ENCODE measurements at regions not wholly inside any gene's neighbourhood (a gene's known extent, or its start where the extent isn't known, plus 50 kb on each side); places are given as distances from the start of the nearest gene placed in this dataset.
"Not testable (repeated sequence)": the region's sequence is repeated elsewhere in the genome, so short reads cannot be mapped to it uniquely, and the experiment has no call there.

DNA sequence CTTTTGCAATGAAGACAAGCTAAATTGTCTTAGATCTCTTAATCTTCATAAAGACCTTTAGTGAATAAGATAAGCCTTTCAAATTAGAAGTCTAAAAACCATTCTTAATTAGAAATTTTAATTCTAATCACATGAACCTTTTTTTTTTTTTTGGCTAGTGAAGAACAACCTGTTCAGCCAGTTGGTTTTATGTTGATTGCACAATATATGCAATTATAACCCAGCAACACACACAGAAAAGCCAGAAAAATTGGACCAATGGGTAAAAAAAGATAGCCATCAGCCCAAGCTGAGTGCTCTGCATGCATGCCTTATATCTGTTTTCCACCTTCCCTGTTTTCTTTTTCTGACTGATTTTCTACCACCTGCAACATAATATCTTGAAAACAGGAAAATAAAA is 252.2 kb downstream of the SYT10 start:
- DNase-seq (ENCODE audit: low spot score): no peak

DNA sequence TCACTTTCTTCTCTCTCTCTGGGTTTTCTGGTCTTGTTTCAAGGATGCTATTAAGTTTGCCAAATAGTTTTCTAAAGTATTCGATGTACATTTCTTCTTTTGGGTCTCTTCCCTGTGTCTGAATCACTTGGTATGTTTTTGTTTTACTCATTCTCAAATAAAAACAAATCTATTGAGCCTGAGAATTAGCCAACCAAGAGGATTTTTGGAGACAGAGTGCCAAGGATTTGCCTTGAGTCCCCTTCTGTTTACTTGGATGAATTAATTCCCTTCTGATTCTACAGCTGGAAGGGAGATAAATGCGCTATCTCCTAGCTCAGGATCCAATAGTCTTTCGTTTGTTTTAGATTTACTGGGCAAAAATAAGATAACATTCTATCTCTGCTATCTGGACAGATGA is 255.5 kb downstream of the SYT10 start:
- no peak for DNase-seq (ENCODE audit: low spot score)

DNA sequence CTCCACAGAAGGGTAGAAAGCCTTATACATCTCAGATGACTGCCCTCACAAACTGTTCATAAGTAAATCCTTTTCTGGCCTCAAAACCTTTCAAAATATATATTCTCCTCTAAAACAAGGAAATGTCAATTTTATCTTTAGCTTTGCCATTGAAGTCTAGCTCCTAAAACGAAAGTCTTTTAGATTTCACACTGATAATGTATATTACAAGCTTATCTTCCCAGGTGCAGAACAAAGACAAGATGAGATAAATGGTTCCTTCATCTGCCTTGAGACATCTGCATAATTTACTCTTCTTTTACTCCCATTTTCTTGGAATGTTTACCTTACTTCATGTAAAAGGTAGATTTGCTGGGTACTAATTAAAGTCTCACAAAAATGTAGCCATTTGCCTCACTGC is 257.1 kb downstream of the SYT10 start:
- DNase-seq (ENCODE audit: low spot score): no peak

DNA sequence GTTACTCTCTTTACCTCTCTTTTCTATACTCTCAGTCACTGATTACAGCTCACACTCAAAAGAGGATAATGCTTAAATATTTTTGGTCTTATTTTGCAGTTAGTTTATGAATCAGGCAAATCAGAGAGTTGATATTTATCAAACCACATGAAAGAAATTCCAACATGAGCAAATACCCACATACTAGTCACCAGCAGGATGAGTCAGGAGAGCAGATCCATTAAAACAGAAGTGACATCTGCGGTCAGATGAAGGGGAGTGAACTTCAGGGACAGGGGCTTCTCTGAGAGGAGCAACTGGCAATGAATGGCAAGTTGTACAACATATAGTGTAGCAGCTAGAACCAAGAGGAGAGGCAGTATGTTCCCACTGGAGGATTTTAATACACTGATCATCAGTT is 258.7 kb downstream of the SYT10 start:
- DNase-seq (ENCODE audit: low spot score): no peak

DNA sequence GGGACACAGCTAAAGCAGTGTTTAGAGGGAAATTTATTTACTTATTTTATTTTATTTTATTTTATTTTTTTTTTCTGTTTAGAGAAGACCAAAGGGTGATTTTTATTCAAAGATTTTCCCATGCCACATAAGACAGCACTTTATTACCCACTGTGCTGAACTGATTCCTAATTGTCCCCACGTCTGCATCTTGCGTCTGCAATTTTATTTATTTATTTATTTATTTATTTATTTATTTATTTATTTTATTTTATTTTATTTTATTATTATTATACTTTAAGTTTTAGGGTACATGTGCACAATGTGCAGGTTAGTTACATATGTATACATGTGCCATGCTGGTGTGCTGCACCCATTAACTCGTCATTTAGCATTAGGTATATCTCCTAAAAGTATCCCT is 269.7 kb upstream of the PKP2 start:
- DNase-seq (ENCODE audit: low spot score): not testable (repeated sequence)

DNA sequence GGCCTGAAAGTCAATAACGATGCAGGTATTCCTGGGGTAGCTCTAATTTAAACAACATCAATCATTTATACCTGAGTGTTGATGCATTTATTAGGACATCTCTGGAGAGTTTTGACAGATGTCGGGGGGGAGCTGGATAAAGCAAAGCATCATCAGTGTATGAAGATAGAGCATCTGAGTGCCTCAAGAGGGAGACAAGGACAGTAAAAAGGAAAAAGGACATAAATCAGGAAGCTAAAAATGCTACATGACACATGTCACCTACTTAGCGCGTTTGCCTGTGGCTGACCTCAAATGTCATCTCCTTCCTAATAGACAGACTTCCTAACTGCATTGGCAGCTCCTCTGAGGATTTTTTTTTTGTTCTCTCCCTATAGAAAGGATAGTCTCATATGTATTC is 259.5 kb upstream of the PKP2 start:
- no peak for DNase-seq (ENCODE audit: low spot score)

DNA sequence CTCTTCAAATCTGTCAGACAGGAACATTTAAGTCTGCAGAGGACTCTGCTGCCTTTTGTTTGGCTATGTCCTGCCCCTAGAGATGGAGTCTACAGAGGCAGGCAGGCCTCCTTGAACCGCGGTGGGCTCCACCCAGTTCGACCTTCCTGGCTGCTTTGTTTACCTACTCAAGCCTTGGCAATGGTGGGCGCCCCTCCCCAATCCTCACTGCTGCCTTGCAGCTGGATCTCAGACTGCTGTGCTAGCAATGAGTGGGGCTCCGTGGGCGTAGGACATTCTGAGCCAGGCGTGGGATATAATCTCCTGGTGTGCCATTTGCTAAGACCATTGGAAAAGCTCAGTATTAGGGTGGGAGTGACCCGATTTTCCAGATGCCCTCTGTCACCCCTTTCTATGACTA is 250.7 kb upstream of the PKP2 start:
- not testable (repeated sequence) for DNase-seq (ENCODE audit: low spot score)

DNA sequence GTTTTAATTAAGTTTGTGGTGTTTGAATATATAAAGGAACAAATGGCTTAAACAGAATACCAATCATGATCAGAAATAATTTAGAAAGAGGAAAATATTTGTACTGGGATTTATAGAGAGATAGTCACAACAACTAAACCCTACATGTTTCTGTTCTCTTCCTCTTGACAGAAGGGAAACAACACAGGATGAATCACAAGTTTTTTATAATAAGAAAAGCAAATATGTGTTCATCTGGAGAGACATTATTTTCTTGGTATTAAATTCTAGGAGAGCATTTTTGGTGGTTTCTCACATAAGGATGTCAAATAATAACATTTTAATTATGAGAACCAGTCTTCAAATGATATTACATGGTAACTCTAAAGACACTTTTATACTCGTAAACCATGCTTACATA is 232.9 kb upstream of the PKP2 start:
- DNase-seq (ENCODE audit: low spot score): no peak

DNA sequence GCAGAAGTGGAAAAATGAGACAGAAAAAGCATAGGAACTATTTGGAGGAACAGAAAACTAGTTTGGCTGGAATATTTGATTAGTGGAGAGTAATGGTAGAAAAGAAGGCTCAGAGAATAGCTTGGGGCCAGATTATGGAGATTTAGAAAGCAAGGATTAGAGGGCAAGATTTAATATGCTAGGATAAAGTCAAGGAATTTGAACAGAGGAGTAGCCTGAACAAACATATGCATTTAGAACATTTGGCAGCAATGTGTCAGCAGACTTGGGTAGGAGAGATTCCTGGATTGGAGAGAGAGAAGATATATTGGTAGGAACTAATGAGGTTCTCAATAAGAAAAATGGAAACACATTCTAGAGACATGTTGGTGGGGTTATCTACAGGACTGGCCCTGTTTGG is 229.2 kb upstream of the PKP2 start:
- DNase-seq (ENCODE audit: low spot score): no peak

DNA sequence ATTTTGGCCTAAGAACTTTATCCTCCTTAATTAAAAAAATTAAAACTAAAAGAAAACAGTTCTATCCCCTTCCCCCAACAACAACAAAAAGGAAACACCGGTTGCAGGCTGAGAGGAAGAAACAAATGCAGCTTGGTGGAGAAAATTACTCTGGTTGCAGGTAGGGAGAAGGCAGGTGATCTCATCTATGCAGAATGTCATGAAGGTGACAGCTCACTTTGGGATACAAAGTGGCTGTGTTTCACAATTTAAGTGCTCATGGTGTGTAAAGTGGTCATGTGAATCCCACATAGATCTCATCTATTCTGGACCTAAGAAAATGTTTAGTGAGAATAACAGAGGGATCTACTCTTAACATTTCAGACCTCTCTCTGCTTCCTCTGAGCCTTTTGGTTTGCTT is 219.7 kb upstream of the PKP2 start:
- no peak for DNase-seq (ENCODE audit: low spot score)

DNA sequence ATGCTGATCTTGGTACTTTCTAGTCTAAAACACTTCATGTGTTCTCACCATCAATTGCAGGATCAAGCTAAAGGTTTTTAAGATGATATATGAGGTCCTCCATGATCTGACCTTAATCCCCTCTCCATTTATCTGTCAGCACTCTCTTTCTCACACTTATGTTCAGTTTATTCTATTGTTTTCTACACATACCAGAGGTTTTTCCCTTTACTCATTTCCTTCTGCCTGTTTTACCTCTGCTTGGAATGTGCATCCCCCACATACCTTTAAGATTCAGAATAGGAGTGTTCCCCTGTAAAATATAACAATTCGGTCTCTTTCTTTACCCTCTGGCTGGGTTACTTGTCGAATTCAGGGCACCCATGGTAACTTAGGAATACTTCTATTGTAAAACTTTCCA is 219.1 kb upstream of the PKP2 start:
- no peak for DNase-seq (ENCODE audit: low spot score)

DNA sequence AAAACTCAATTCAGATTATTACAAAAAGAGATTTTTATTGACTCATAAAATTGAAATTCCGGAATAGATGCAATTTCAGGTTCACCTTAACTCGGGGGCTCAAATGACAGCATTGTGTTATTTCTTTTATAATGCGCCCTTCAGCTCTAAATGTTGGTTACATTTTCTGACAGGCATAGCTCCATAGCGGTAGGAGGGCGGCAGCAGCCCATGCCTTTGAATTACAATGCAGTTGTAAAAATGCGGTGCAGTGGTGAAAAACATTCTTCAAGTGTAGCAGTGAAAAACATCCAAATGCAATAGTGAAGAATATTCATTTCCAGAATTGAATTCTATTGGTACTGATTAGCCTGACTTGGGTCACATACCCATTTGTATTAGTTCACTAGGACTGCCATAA is 215.3 kb upstream of the PKP2 start:
- DNase-seq (ENCODE audit: low spot score): no peak

DNA sequence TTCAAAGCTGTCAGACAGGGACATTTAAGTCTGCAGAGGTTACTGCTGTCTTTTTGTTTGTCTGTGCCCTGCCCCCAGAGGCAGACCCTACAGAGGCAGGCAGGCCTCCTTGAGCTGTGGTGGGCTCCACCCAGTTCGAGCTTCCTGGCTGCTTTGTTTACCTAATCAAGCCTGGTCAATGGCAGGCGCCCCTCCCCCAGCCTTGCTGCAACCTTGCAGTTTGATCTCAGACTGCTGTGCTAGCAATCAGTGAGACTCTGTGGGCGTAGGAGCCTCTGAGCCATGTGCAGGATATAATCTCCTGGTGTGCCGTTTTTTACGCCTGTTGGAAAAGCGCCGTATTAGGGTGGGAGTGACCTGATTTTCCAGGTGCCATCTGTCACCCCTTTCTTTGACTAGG is 211.2 kb upstream of the PKP2 start:
- not testable (repeated sequence) for DNase-seq (ENCODE audit: low spot score)

DNA sequence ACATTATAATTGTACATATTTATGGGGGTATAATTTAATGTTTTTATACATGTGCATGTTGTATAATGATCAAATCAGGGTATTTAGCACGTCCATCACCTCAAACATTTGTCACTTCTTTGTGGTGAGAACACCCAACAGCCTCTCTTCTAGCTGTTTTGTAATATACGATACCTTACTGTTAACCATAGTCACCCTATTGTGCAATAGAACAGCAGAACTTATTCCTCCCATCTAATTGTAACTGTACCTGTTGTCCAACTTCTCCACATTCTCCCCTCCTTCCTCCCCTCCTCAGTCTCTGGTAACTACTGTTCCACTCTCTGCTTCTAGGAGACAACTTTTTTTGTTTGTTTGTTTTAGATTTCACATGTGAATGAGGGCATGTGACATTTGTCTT is 197.0 kb upstream of the PKP2 start:
- DNase-seq (ENCODE audit: low spot score): no peak

DNA sequence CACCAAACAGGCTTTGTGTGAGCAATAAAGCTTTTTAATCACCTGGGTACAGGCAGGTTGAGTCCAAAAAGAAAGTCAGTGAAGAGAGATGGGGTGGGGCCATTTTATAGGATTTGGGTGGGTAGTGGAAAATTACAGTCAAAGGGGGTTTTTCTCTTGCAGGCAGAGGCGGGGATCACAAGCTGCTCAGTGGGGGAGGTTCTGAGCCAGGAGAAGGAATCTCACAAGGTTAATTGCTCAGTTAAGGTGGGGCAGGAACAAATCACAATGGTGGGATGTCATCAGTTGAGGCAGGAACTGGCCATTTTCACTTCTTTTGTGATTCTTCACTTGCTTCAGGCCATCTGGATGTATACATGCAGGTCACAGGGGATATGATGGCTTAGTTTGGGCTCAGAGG is 191.3 kb upstream of the PKP2 start:
- not testable (repeated sequence) for DNase-seq (ENCODE audit: low spot score)

DNA sequence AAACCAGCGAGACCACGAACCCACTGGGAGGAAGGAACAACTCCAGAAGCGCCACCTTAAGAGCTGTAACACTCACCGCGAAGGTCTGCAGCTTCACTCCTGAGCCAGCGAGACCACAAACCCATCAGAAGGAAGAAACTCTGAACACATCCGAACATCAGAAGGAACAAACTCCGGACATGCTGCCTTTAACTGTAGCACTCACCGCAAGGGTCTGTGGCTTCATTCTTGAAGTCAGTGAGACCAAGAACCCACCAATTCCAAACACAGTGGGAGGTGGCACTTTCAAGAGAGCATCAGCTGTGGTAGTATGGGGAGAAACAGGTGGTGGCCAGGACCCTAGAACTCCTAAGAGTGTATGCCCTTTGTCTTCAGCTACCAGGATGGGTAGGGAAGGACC is 179.8 kb upstream of the PKP2 start:
- not testable (repeated sequence) for DNase-seq (ENCODE audit: low spot score)

DNA sequence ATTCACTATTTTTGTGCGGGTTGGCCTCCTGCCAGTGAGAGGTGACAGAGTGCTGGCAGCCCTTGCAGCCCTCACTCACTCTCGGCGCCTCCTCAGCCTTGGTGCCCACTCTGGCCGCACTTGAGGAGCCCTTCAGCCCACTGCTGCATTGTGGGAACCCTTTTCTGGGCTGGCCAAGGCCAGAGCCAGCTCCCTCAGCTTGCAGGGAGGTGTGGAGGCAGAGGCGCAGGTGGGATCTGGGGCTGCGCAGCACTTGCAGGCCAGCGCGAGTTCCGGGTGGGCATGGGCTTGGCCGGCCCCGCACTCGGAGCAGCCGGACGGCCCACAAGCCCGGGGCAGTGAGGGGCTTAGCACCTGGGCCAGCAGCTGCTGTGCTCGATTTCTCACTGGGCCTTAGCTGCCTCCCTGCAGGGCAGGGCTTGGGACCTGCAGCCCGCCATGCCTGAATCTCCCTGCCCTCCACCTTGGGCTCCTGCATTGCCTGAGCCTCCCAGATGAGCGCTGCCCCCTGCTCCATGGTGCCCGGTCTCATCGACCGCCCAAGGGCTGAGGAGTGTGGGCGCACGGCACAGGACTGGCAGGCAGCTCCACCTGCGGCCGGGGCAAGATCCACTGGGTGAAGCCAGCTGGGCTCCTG is 178.7 kb upstream of the PKP2 start:
- DNase-seq (ENCODE audit: low spot score): not testable (repeated sequence)

DNA sequence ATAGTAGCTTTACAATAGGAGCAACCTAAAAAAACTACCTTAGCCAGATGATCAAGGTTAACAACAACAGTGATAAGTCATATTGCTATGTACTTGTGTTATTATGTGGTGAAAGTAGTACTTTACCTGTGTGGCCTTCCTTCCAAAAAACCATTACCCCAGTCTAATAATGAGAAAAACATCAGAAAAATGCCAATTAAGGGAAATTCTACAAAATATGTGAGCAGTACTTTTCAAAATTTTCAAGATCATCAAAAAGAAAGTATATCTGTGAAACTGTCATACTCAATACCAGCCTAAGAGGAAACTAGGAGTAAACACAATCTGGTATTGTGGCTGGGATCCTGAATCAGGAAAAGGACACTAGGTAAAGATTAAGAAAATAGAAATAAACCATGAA is 165.3 kb upstream of the PKP2 start:
- DNase-seq (ENCODE audit: low spot score): no peak

DNA sequence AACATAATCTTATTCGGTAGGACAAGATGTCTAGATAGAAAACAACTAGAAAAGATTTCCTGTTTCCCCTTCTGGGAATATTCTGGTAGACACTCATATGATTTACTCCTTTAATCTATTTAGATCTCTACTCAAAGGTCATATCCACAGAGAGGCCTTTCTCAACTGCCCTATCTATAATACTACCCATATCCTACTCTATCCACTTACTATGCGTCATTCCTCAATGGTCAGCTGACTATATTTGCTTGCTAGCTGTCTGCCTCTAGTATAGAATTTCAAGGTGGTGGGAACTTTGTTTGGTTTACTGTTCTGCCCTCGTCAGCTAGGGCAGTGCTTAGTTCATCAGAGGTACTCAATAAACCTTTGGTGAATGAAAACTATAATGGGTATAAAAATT is 157.8 kb upstream of the PKP2 start:
- DNase-seq (ENCODE audit: low spot score): no peak

DNA sequence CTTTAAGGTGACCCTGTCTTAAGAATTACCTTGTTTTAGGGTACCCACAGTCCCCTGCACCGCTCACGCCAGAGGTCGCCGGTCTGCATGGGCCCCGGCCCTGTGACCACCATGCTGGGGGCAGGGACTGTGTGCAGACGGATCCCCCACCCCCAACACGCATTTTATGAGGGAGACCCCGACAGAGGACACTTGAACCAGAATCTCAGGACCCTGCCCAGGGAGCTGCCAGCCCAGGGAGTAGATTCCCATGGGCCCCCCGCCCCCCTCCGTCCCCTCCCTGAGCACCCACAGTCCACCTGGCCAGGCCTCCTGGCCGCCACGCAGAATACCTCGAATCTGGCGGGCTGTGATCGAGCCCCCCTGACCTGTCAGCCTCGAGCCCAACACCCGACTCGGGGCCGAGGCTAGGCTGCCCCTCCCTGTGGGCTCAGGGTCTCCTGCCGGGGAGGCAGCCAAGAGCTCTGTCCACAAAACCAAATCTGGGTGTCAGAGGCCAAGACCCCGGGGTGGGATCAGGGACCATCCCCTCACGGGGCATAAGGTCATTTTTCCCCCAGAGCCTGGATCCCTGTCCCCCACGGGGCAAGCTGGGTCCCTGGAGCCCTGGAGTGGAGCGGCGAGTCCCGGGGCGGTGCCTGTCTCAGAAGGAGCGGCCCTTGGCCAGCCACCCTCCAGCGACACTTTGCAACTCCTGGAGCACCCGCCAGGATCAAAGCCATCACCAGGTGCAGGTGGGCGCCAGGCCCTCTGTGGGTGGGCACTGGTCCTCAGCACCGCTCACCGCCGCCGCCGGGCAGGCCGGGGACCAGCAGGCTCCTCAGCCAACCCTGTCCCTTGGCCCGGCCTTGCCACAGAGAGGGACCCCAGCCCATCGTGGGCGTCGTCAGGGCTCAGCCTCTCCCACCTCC is 155.8 kb upstream of the PKP2 start:
- DNase-seq (ENCODE audit: low spot score): no peak

DNA sequence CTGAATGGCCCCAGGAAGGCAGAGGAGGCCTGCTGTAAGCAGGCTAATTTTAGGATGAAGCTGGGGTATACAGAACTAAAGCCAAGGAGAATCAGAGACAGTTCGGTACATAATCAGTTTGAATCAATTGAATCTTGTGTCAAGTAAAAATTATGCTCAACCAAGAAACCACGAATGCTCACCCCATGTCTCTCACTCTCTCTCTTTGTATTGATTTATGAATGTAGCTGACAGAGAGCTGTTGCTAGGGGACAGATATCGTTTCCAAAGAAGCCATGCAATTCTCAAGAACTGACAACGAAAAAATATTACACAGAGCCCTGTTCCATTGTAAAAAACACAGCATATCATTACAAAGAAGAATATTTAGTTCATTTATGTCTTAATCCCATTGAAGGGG is 151.1 kb upstream of the PKP2 start:
- DNase-seq (ENCODE audit: low spot score): no peak

DNA sequence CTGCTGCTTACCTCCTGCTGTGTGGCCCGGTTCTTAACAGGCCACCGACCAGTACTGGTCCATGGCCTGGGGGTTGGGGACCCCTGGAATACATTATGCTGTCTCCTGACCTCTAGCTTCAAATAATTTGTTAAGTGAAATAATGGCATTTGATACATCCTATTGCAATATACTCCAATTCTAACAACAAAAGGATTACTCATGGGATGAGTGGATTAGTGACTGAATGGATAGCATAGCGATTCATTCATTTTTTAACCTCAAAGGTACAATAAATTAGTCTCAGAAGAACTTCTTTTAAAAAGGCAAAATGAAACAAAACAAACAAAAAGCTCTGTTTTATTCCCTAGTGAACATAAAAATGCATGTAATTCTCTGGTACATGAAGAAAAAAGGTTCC is 147.9 kb upstream of the PKP2 start:
- no peak for DNase-seq (ENCODE audit: low spot score)

DNA sequence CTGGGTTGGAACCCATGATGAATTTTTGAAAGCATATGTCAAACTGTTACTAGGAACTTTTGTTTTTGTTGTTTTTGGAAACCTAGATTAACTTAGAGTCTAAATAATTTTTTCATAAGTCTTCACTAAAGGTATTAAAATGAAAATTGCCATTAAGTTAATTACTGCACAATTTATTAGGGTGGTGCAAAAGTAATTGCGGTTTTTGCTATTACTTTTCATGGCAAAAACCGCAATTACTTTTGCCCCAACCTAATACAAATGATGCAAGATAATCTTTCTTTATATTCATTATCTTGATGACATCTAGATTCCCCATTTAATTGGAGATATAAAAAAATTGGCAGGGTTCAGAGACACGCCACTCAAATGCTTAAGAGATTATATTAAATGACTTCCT is 145.0 kb upstream of the PKP2 start:
- DNase-seq (ENCODE audit: low spot score): no peak

DNA sequence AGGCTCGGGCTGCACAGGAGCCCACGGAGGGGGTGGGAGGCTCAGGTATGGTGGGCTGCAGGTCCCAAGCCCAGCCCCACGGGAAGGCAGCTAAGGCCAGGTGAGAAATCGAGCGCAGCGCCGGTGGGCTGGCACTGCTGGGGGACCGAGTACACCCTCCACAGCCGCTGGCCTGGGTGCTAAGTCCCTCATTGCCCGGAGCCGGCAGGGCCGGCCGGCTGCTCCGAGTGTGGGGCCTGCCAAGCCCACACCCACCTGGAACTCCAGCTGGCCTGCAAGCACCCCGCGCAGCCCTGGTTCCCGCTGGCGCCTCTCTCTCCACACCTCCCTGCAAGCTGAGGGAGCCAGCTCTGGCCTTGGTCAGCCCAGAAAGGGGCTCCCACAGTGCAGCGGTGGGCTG is 137.4 kb upstream of the PKP2 start:
- not testable (repeated sequence) for DNase-seq (ENCODE audit: low spot score)

Measured in cerebellar cortex (tissue), 1 donor.